IMR-90 (cell line): ENCODE measurements at regions not wholly inside any gene's neighbourhood (a gene's known extent, or its start where the extent isn't known, plus 50 kb on each side); places are given as distances from the start of the nearest gene placed in this dataset.

ENCODE experiments used
- ATAC-seq: fragments of 200-7000 bp; cut with Tn5 transposase; 2 replicates; pipeline ENCODE4 v1.9.1; 2020; ENCODE audit warnings: low read depth, mild to moderate bottlenecking, moderate library complexity
- BruUV-seq: library from RNA; stranded (reverse); fragments of 400-500 nt; replicated peaks from 2 replicates; lab custom pipeline; 2021; lab: Mats Ljungman, UMichigan
- CTCF ChIA-PET: fragments of 300-600 bp; formaldehyde crosslinking; extraction: SDS; loops from one replicate; lab custom pipeline; 2021; ENCODE audit warnings: antibody characterized with exemption; lab: Yijun Ruan, JAX
- POLR2A ChIA-PET: fragments of 300-600 bp; sonication (Branson Sonifier 250); formaldehyde crosslinking; loops from one replicate; lab custom pipeline; 2022; ENCODE audit warnings: antibody characterized with exemption; ENCODE audit not compliant: unreplicated experiment; lab: Charles Lee
- DNase-seq: peaks from one replicate; pipeline ENCODE4 v3.0.0; 2013
- H2AFZ ChIP-seq: replicated peaks from 2 replicates; pipeline ENCODE3; 2013; ENCODE audit warnings: low read length, mild to moderate bottlenecking; ENCODE audit not compliant: poor library complexity
- H2AK5ac ChIP-seq: 2 replicates; pipeline ENCODE4 v1.6.1; 2013; ENCODE audit warnings: low read depth, low read length, inconsistent platforms
- H2AK9ac ChIP-seq: replicated peaks from 2 replicates; pipeline ENCODE3; 2013; ENCODE audit warnings: mild to moderate bottlenecking, low read depth, low read length, moderate library complexity; ENCODE audit not compliant: poor library complexity
- H2BK120ac ChIP-seq: 2 replicates; pipeline ENCODE4 v1.6.1; 2013; ENCODE audit warnings: low read depth, low read length, inconsistent platforms
- H2BK15ac ChIP-seq: 3 replicates; pipeline ENCODE4 v1.6.1; 2013; ENCODE audit warnings: low read depth, low read length, inconsistent platforms
- H2BK20ac ChIP-seq: 2 replicates; pipeline ENCODE4 v1.6.1; 2013; ENCODE audit warnings: low read depth, mild to moderate bottlenecking, inconsistent platforms, low read length, moderate library complexity
- H2BK5ac ChIP-seq: 2 replicates; pipeline ENCODE4 v1.6.1; 2013; ENCODE audit warnings: mild to moderate bottlenecking, low read depth, low read length, inconsistent platforms; ENCODE audit not compliant: poor library complexity, severe bottlenecking
- H3K14ac ChIP-seq: replicated peaks from 2 replicates; pipeline ENCODE4 v1.6.1; 2013; ENCODE audit warnings: low read depth, low read length, inconsistent platforms
- H3K18ac ChIP-seq: 2 replicates; pipeline ENCODE4 v1.6.1; 2013; ENCODE audit warnings: low read depth, low read length, control low read depth
- H3K23ac ChIP-seq: 2 replicates; pipeline ENCODE4 v1.6.1; 2013; ENCODE audit warnings: low read depth, low read length, inconsistent platforms
- H3K27ac ChIP-seq: 2 replicates; pipeline ENCODE4 v1.5.1; 2013; ENCODE audit warnings: mild to moderate bottlenecking, control low read depth, low read length; ENCODE audit not compliant: insufficient read depth
- H3K27me3 ChIP-seq: 2 replicates; pipeline ENCODE4 v1.6.1; 2013; ENCODE audit warnings: low read length; ENCODE audit not compliant: control insufficient read depth, insufficient read depth
- H3K36me3 ChIP-seq: 2 replicates; pipeline ENCODE4 v1.6.1; 2013; ENCODE audit warnings: low read length, mixed read lengths; ENCODE audit not compliant: control insufficient read depth, insufficient read depth
- H3K4ac ChIP-seq: 2 replicates; pipeline ENCODE4 v1.6.1; 2013; ENCODE audit warnings: low read depth, low read length, inconsistent platforms
- H3K4me1 ChIP-seq: 2 replicates; pipeline ENCODE4 v1.6.1; 2013; ENCODE audit warnings: low read length, mixed read lengths; ENCODE audit not compliant: control insufficient read depth, insufficient read depth
- H3K4me2 ChIP-seq: 2 replicates; pipeline ENCODE4 v1.6.1; 2013; ENCODE audit warnings: low read depth, mild to moderate bottlenecking, control low read depth, low read length, moderate library complexity
- H3K4me3 ChIP-seq: 2 replicates; pipeline ENCODE4 v1.5.1; 2013; ENCODE audit warnings: low read depth, mild to moderate bottlenecking, control low read depth, low read length, moderate library complexity; ENCODE audit not compliant: insufficient read depth
- H3K56ac ChIP-seq: 2 replicates; pipeline ENCODE4 v1.6.1; 2013; ENCODE audit warnings: low read length, inconsistent platforms; ENCODE audit not compliant: insufficient read depth; ENCODE audit errors: extremely low read depth
- H3K79me1 ChIP-seq, 2 experiments: 2 replicates each; pipeline ENCODE4 v1.6.1; 2013; ENCODE audit warnings: low read length in 2 of 2, inconsistent platforms in 1 of 2, low read depth in 1 of 2
- H3K9ac ChIP-seq: 2 replicates; pipeline ENCODE4 v1.6.1; 2013; ENCODE audit warnings: low read depth, low read length, control low read depth
- H3K9me1 ChIP-seq: 2 replicates; pipeline ENCODE4 v1.6.1; 2013; ENCODE audit warnings: low read length, inconsistent platforms; ENCODE audit not compliant: insufficient read depth
- H3K9me3 ChIP-seq: 2 replicates; pipeline ENCODE4 v1.6.1; 2013; ENCODE audit warnings: low read length; ENCODE audit not compliant: control insufficient read depth, insufficient read depth
- H4K20me1 ChIP-seq: 2 replicates; pipeline ENCODE4 v1.6.1; 2013; ENCODE audit warnings: low read length, inconsistent platforms; ENCODE audit not compliant: insufficient read depth
- H4K5ac ChIP-seq: 2 replicates; pipeline ENCODE4 v1.6.1; 2013; ENCODE audit warnings: mild to moderate bottlenecking, low read depth, low read length, control low read depth
- H4K8ac ChIP-seq, 2 experiments: 2 replicates each; pipeline ENCODE4 v1.6.1; 2013; ENCODE audit warnings: low read depth in 2 of 2, low read length in 2 of 2, control low read depth in 1 of 2, inconsistent platforms in 1 of 2
- H4K91ac ChIP-seq: 2 replicates; pipeline ENCODE4 v1.6.1; 2013; ENCODE audit warnings: low read depth, low read length, inconsistent platforms; ENCODE audit not compliant: insufficient read depth
- BHLHE40 ChIP-seq: fragments of 150-350 bp; IDR thresholded peaks from 2 replicates; pipeline ENCODE4 v1.6.1; 2016; ENCODE audit warnings: mild to moderate bottlenecking, low read depth, low read length
- CEBPB ChIP-seq: IDR thresholded peaks from 2 replicates; pipeline ENCODE4 v1.6.1; 2012; ENCODE audit warnings: low read depth, low read length, improper control_type of control experiment
- CHD1 ChIP-seq: IDR thresholded peaks from 2 replicates; pipeline ENCODE4 v1.6.1; 2012; ENCODE audit warnings: low read depth, low read length, improper control_type of control experiment
- FOS ChIP-seq: fragments of 150-350 bp; IDR thresholded peaks from 2 replicates; pipeline ENCODE4 v1.6.1; 2016; ENCODE audit warnings: low read depth, low read length
- MAFK ChIP-seq: IDR thresholded peaks from 2 replicates; pipeline ENCODE4 v1.6.1; 2012; ENCODE audit warnings: low read depth, low read length, improper control_type of control experiment
- MAZ ChIP-seq: IDR thresholded peaks from 2 replicates; pipeline ENCODE4 v1.6.1; 2012; ENCODE audit warnings: low read depth, mild to moderate bottlenecking, low read length, improper control_type of control experiment, moderate library complexity, borderline replicate concordance
- MXI1 ChIP-seq: IDR thresholded peaks from 2 replicates; pipeline ENCODE4 v1.6.1; 2012; ENCODE audit warnings: low read depth, mild to moderate bottlenecking, low read length, moderate library complexity, borderline replicate concordance
- POLR2A ChIP-seq: IDR thresholded peaks from 2 replicates; pipeline ENCODE4 v1.6.1; 2012; ENCODE audit warnings: mild to moderate bottlenecking, low read depth, low read length
- RAD21 ChIP-seq: IDR thresholded peaks from 2 replicates; pipeline ENCODE4 v1.6.1; 2012; ENCODE audit warnings: low read length, improper control_type of control experiment
- RCOR1 ChIP-seq: IDR thresholded peaks from 2 replicates; pipeline ENCODE4 v1.6.1; 2012; ENCODE audit warnings: mild to moderate bottlenecking, low read length, improper control_type of control experiment; ENCODE audit not compliant: insufficient replicate concordance
- RFX5 ChIP-seq: IDR thresholded peaks from 2 replicates; pipeline ENCODE4 v1.8.0; 2012; ENCODE audit warnings: low read depth, mild to moderate bottlenecking, low read length, moderate library complexity
- SMC3 ChIP-seq: fragments of 150-350 bp; IDR thresholded peaks from 2 replicates; pipeline ENCODE4 v1.6.1; 2016; ENCODE audit warnings: low read depth, mild to moderate bottlenecking, antibody characterized with exemption, low read length, moderate library complexity
- WGBS, 2 experiments: methylation state at CpG; one replicate each; pipeline versions ENCODE4 v1.1.5 to v1.1.7; 2013; ENCODE audit warnings: missing lambda C conversion rate in 2 of 2; ENCODE audit not compliant: insufficient read length in 1 of 2; ENCODE audit errors: extremely low coverage in 2 of 2; 5-methylcytosine and 5-hydroxymethylcytosine counted together
- dilution Hi-C: fragments of 300-500 bp; cut with HindIII; formaldehyde crosslinking; loops from one replicate; pipeline ENCODE4 v1.14.3; 2018; ENCODE audit warnings: low sequenced_read_pairs; ENCODE audit not compliant: unreplicated experiment
- in situ Hi-C: fragments of 300-500 bp; cut with MboI; formaldehyde crosslinking; loops from 3 replicates; pipeline ENCODE4 v1.14.3; 2019; ENCODE audit warnings: low sequenced_read_pairs, inconsistent platforms, mixed read lengths
- intact Hi-C: fragments of 100-400 bp; cut with micrococcal nuclease; formaldehyde crosslinking; loops from 2 replicates; pipeline ENCODE4 v1.10.0; 2022
- TF ChIP-seq, protein P1 (sequence below): fragments of 150-350 bp; IDR thresholded peaks from 2 replicates; pipeline ENCODE4 v1.6.1; 2017; ENCODE audit warnings: mild to moderate bottlenecking, antibody characterized with exemption, low read length, low read depth
- TF ChIP-seq, protein P2 (sequence below): conservative IDR thresholded peaks from 2 replicates; pipeline ENCODE4 v1.5.1; 2012; ENCODE audit warnings: mild to moderate bottlenecking, low read depth, low read length, improper control_type of control experiment
- TF ChIP-seq, protein P3 (sequence below): fragments of 150-350 bp; IDR thresholded peaks from 2 replicates; pipeline ENCODE4 v1.6.1; 2016; ENCODE audit warnings: low read depth, mild to moderate bottlenecking, low read length, moderate library complexity, borderline replicate concordance

DNA sequence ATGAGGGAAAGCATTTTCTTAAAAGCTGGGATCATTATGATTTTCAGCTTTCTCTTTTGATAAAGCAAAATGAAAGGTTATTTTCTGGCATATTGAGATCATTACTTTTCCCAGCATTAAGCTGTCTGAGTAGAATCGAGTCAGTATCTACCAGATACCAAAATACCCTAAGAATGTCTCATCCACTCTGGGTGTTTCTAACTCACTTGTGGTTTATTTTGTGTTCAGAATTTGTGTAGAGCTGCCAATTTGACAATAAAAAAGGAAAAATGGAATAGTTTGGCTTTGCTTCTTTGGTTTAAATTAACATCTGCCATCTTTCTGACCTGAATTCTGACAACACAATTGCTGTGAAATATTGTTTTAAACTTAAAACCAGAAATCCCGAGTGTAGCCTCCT is 438.7 kb upstream of the ARGLU1 start:
- Histone ChIP-seq H2BK120ac (no peak overlapping the region), H3K4ac (no peak overlapping the region), H2BK20ac (no peak overlapping the region), H4K91ac (no peak overlapping the region), H3K27ac (no peak overlapping the region), H2BK5ac (no peak overlapping the region), H4K5ac (no peak overlapping the region), H2AK5ac (no peak overlapping the region), H3K18ac (no peak overlapping the region), H3K4me1 (0 out of 2 replicates have a peak, but pooled peaks cover 2% of the 10 kb centered on the region), H3K4me2 (no peak overlapping the region), H2AFZ (no peak overlapping the region), H3K36me3 (no peaks in the 10 kb centered on the region), H4K20me1 (no peaks in the 10 kb centered on the region), H3K79me1 (no peaks in the 10 kb centered on the region), H3K23ac (no peak overlapping the region), H4K8ac (no peak overlapping the region), H3K9me1 (no peaks in the 10 kb centered on the region), H3K9me3 (no peaks in the 10 kb centered on the region), H3K9ac (no peak overlapping the region), H3K4me3 (no peak overlapping the region), H2AK9ac (no peak overlapping the region), H2BK15ac (no peak overlapping the region), H3K56ac (no peak overlapping the region), H3K14ac (no peak overlapping the region), H3K27me3 (no peaks in the 10 kb centered on the region)
- CTCF ChIA-PET, result no interaction called here
- TF ChIP-seq, protein P1, sequence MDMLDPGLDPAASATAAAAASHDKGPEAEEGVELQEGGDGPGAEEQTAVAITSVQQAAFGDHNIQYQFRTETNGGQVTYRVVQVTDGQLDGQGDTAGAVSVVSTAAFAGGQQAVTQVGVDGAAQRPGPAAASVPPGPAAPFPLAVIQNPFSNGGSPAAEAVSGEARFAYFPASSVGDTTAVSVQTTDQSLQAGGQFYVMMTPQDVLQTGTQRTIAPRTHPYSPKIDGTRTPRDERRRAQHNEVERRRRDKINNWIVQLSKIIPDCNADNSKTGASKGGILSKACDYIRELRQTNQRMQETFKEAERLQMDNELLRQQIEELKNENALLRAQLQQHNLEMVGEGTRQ, result no peak
- TF ChIP-seq MAZ, result no peak
- no peak for TF ChIP-seq RCOR1
- TF ChIP-seq MXI1, result no peak
- TF ChIP-seq POLR2A, result no peak
- TF ChIP-seq RFX5, result no peak
- TF ChIP-seq CEBPB, result no peak
- no peak for TF ChIP-seq CHD1
- no peak for TF ChIP-seq FOS
- TF ChIP-seq, protein P2, sequence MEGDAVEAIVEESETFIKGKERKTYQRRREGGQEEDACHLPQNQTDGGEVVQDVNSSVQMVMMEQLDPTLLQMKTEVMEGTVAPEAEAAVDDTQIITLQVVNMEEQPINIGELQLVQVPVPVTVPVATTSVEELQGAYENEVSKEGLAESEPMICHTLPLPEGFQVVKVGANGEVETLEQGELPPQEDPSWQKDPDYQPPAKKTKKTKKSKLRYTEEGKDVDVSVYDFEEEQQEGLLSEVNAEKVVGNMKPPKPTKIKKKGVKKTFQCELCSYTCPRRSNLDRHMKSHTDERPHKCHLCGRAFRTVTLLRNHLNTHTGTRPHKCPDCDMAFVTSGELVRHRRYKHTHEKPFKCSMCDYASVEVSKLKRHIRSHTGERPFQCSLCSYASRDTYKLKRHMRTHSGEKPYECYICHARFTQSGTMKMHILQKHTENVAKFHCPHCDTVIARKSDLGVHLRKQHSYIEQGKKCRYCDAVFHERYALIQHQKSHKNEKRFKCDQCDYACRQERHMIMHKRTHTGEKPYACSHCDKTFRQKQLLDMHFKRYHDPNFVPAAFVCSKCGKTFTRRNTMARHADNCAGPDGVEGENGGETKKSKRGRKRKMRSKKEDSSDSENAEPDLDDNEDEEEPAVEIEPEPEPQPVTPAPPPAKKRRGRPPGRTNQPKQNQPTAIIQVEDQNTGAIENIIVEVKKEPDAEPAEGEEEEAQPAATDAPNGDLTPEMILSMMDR, result no peak
- no peak for TF ChIP-seq SMC3
- no peak for TF ChIP-seq BHLHE40
- TF ChIP-seq, protein P3, sequence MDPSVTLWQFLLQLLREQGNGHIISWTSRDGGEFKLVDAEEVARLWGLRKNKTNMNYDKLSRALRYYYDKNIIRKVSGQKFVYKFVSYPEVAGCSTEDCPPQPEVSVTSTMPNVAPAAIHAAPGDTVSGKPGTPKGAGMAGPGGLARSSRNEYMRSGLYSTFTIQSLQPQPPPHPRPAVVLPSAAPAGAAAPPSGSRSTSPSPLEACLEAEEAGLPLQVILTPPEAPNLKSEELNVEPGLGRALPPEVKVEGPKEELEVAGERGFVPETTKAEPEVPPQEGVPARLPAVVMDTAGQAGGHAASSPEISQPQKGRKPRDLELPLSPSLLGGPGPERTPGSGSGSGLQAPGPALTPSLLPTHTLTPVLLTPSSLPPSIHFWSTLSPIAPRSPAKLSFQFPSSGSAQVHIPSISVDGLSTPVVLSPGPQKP, result no peak
- no peak for TF ChIP-seq RAD21
- no peak for TF ChIP-seq MAFK
- POLR2A ChIA-PET, result no interaction called here
- dilution Hi-C loops, result no loop called here
- in situ Hi-C loops, result no loop called here
- intact Hi-C loops, result no loop called here
- ATAC-seq (peak; percentile 44; the same call in 1 of the 2 replicates), DNase-seq (peak; percentile 25)
- no CpG with 5 or more reads among the region's 2 CpGs for WGBS, 2 experiments
- BruUV-seq, result no TSS peak
